ENCODE measurements at regions not wholly inside any gene's neighbourhood (a gene's known extent, or its start where the extent isn't known, plus 50 kb on each side); places are given as distances from the start of the nearest gene placed in this dataset.

DNA sequence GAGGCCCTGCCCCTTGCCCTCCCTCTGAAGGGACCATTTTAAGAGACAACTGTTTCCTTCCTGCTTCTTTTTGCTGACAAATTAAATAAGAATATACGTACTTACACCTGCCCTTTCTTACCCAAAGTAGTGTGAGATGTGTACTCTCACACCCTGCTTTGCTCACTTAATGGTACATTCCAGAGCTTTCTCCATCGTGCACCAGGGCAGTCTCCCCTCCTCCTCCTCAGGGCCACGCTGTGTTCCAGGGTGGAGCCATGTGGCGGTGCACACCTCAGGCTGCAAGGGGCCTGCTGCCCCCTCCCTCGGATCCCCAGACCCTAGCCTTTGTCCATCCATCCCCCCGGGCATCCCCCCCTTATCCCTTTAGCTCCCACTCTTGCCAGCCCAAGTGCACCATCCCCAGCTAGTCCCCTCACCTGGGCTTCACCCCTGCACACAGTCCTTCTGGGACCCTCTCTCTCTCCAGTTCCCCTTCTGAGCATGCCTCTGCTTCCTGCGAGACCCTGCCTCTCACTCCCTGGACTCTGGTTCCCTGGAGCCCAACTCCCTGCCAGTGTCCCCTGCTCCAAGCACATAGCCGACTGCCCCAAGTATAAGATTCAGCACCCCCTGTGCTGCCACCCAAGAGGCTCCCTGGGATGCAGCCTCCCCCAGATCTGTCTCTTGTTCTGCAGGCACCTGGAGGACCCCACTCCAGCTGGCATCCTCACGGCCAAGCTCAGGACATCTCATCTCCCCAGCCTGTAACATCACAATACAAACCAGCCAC lies 89.5 kb upstream of the IQSEC1 start:
- peaks cover 4 to 17% of the 10 kb centered on the region in 2 donors for H3K27me3 Mint-ChIP-seq
- Histone ChIP-seq H3K9me3 (ENCODE audit: low read length) (no peaks in the 10 kb centered on the region), H3K4me3 (ENCODE audit: low read length) (no peak overlapping the region), H3K36me3 (ENCODE audit: insufficient read depth, low read length) (no peaks in the 10 kb centered on the region), H3K27ac (ENCODE audit: low read depth, low read length) (no peak overlapping the region), H3K4me1 (ENCODE audit: insufficient read depth, low read length) (no peaks in the 10 kb centered on the region), H3K27me3 (ENCODE audit: insufficient read depth, low read length, poor library complexity, severe bottlenecking) (no peaks in the 10 kb centered on the region)
- no peaks in the 10 kb centered on the region for H3K4me1 Mint-ChIP-seq
- DNase-seq: no peak
- POLR2A ChIA-PET: no interaction called here
- peak overlapping the region in 1 of 8 donors; percentile 72 for H3K27ac Mint-ChIP-seq
- no peaks in the 10 kb centered on the region for H3K9me3 Mint-ChIP-seq
- H3K4me3 Mint-ChIP-seq: no peak overlapping the region
- CTCF ChIA-PET: no interaction called here
- no peaks in the 10 kb centered on the region for H3K36me3 Mint-ChIP-seq

DNA sequence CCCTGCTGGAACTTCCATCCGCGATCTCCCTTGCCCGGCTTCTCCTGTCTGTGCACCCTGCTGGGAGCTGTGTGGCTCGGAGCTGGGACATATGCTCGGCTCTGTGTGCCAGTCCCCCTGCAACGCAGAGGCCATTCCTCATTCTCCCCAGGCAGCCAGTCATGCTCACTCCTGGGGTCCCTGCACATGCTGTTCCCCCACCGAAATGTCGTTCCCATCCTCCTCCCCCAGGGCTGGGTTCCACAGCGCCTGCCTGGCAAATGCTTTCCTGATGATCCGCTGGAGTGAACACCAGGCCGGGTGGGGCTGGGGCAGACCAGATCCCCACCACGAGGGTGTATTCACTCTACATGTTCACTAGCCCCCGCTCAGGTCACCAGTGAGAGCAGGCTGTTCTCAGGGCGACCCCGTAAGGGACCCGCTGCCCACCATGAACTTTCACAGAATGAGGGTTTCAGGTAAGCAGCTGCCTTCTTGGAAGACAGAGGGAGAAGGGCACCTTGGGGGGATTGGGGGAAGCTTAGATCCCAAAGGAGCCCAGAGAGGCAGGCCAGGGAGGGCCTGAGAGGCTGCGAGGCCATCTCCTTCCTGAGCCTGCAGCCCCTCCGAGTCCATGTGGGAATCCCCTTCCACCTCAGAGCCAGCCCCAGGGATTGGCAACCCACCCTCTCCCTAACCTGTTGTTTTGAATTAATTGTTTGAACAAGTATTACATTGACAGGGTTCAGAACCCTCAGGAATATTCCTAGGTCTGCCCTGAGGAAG lies 88.7 kb upstream of the IQSEC1 start:
- peaks cover 4 to 15% of the 10 kb centered on the region in 2 donors for H3K27me3 Mint-ChIP-seq
- ChIA-PET POLR2A (no interaction called here), CTCF (no interaction called here)
- no peak overlapping the region for H3K27ac Mint-ChIP-seq
- DNase-seq: no peak
- no peaks in the 10 kb centered on the region for H3K4me1 ChIP-seq (ENCODE audit: insufficient read depth, low read length)
- H3K36me3 Mint-ChIP-seq: no peaks in the 10 kb centered on the region
- H3K4me3 ChIP-seq (ENCODE audit: low read length): no peak overlapping the region
- no peaks in the 10 kb centered on the region for H3K27me3 ChIP-seq (ENCODE audit: insufficient read depth, low read length, poor library complexity, severe bottlenecking)
- no peak overlapping the region for H3K27ac ChIP-seq (ENCODE audit: low read depth, low read length)
- H3K4me3 Mint-ChIP-seq: no peak overlapping the region
- no peaks in the 10 kb centered on the region for H3K9me3 ChIP-seq (ENCODE audit: low read length)
- no peaks in the 10 kb centered on the region for H3K4me1 Mint-ChIP-seq
- no peaks in the 10 kb centered on the region for H3K36me3 ChIP-seq (ENCODE audit: insufficient read depth, low read length)
- H3K9me3 Mint-ChIP-seq: no peaks in the 10 kb centered on the region

DNA sequence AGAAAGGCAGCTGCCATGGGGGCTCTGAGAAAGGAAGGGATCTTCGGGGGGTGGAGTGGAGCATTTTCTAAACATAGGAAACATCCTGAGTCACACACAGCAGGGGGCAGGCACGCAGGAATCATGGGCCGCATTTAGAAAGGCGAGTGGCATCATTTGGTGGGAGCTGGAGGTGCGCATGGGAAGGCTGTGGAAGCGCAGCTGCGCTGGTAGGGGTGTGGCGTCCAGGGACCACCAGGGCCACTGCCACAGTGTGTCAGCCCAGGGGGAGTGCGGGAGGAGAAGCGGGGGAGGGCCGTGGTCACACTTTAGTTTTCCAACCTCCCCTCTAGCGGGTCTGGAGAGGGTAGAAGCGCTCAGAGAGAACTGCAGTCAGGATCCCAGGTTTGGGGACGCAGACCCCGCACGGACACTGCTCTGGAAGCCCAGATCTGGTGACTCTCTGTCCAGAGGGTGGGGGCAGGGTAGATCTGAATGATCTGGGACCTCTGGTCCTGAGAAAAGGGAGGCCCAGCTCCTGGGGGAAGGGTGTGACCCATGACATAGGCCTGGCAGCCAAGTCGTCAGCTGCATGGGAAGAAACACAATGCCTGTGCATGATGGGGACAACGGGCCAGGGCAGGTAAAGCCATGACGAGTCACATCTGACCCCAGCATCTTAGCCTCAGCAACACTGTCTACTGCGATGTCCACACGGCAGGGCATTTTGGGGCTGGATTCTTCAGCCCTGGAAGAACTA lies 88.0 kb upstream of the IQSEC1 start:
- Mint-ChIP-seq H3K4me3 (no peak overlapping the region), H3K9me3 (peaks cover 0 to 6% (median 2%) of the 10 kb centered on the region in 5 donors), H3K27ac (no peak overlapping the region), H3K36me3 (peaks cover 0 to 6% (median 0%) of the 10 kb centered on the region in 3 donors), H3K4me1 (no peaks in the 10 kb centered on the region), H3K27me3 (peaks cover 3 to 14% of the 10 kb centered on the region in 2 donors)
- no peak for DNase-seq
- ChIA-PET POLR2A (no interaction called here), CTCF (no interaction called here)
- Histone ChIP-seq H3K27ac (ENCODE audit: low read depth, low read length) (no peak overlapping the region), H3K4me3 (ENCODE audit: low read length) (no peak overlapping the region), H3K27me3 (ENCODE audit: insufficient read depth, low read length, poor library complexity, severe bottlenecking) (no peaks in the 10 kb centered on the region), H3K4me1 (ENCODE audit: insufficient read depth, low read length) (no peaks in the 10 kb centered on the region), H3K9me3 (ENCODE audit: low read length) (no peaks in the 10 kb centered on the region), H3K36me3 (ENCODE audit: insufficient read depth, low read length) (no peaks in the 10 kb centered on the region)

DNA sequence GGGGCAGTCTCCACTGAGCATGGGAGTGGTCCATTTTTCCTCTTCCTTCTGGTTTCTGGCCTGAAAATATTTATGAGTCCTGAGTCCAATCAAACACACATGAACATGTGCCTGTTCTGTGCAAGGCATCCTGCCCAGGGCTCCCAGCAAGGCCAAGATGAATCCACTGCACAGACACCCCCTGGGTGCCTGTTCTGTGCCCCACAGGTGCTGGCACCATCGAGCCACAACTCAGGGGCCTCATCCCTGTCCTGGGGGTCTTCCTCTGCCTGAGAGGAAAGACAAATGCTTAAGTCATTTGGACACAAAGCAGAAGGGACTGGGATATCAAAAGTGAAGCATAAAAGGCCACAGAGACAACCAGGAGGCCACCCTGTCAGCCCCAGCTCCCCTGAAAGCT lies 87.4 kb upstream of the IQSEC1 start:
- H3K4me3 Mint-ChIP-seq: no peak overlapping the region
- H3K4me1 Mint-ChIP-seq: no peaks in the 10 kb centered on the region
- CTCF ChIA-PET: no interaction called here

DNA sequence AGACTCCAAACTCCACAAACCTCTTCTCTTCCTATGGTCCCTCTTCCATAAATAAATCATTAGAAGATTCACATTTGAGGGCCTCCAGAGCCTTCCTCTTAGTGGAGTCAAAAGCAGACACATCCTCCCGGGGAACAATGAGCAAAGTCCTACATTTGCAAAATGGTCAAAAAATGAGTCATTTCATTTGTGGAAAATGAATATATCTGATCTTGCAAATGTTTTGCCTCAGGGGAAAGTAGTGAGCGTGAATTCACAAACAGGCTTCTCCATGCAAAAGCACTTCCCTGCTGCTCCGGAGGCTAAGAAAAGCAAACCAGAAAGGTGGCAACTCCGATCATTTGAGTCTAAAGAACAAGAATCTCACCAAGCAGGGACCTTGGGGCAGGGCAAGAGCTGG lies 86.7 kb upstream of the IQSEC1 start:
- peaks cover 3 to 13% (median 8%) of the 10 kb centered on the region in 5 donors for H3K9me3 Mint-ChIP-seq
- DNase-seq: no peak
- CTCF ChIA-PET: no interaction called here
- POLR2A ChIA-PET: no interaction called here
- H3K36me3 Mint-ChIP-seq: peaks cover 0 to 12% (median 0%) of the 10 kb centered on the region in 3 donors
- no peak overlapping the region for H3K4me3 Mint-ChIP-seq
- Histone ChIP-seq H3K36me3 (ENCODE audit: insufficient read depth, low read length) (no peaks in the 10 kb centered on the region), H3K27ac (ENCODE audit: low read depth, low read length) (no peak overlapping the region), H3K9me3 (ENCODE audit: low read length) (peaks cover 5% of the 10 kb centered on the region), H3K27me3 (ENCODE audit: insufficient read depth, low read length, poor library complexity, severe bottlenecking) (no peaks in the 10 kb centered on the region), H3K4me3 (ENCODE audit: low read length) (no peak overlapping the region), H3K4me1 (ENCODE audit: insufficient read depth, low read length) (no peaks in the 10 kb centered on the region)
- peaks cover 0 to 16% of the 10 kb centered on the region in 2 donors for H3K27me3 Mint-ChIP-seq
- H3K4me1 Mint-ChIP-seq: no peaks in the 10 kb centered on the region
- no peak overlapping the region for H3K27ac Mint-ChIP-seq

More for the DNA sequence above, 87.4 kb upstream of the IQSEC1 start:
- Mint-ChIP-seq H3K27me3 (peaks cover 0 to 14% of the 10 kb centered on the region in 2 donors), H3K27ac (no peak overlapping the region), H3K36me3 (peaks cover 0 to 8% (median 0%) of the 10 kb centered on the region in 3 donors), H3K9me3 (peaks cover under 1 to 8% (median 3%) of the 10 kb centered on the region in 5 donors)
- no peaks in the 10 kb centered on the region for H3K4me1 ChIP-seq (ENCODE audit: insufficient read depth, low read length)
- POLR2A ChIA-PET: no interaction called here
- H3K9me3 ChIP-seq (ENCODE audit: low read length): peaks cover under 1% of the 10 kb centered on the region
- H3K4me3 ChIP-seq (ENCODE audit: low read length): no peak overlapping the region
- no peak for DNase-seq
- H3K27ac ChIP-seq (ENCODE audit: low read depth, low read length): no peak overlapping the region
- H3K36me3 ChIP-seq (ENCODE audit: insufficient read depth, low read length): no peaks in the 10 kb centered on the region
- no peaks in the 10 kb centered on the region for H3K27me3 ChIP-seq (ENCODE audit: insufficient read depth, low read length, poor library complexity, severe bottlenecking)

DNA sequence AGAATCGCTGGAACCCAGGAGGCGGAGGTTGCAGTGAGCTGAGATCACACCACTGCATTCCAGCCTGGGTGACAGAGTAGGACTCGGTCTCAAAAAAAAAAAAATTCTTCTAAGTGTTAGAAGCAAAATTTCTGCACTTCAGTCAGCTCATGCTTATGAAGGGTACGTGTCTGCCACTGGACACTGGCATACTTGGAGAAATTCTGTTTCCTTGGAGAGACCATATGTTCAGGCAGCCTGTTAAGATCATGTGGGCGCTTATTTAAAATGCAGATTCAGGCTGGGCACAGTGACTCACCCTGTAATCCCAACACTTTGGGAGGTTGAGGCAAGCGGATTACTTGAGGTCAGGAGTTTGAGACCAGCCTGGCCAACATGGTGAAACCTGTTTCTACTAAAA lies 85.6 kb upstream of the IQSEC1 start:
- Histone ChIP-seq H3K27ac (ENCODE audit: low read depth, low read length) (no peak overlapping the region), H3K4me3 (ENCODE audit: low read length) (no peak overlapping the region), H3K4me1 (ENCODE audit: insufficient read depth, low read length) (no peaks in the 10 kb centered on the region), H3K36me3 (ENCODE audit: insufficient read depth, low read length) (no peaks in the 10 kb centered on the region), H3K9me3 (ENCODE audit: low read length) (peaks cover 5% of the 10 kb centered on the region), H3K27me3 (ENCODE audit: insufficient read depth, low read length, poor library complexity, severe bottlenecking) (no peaks in the 10 kb centered on the region)
- Mint-ChIP-seq H3K9me3 (peaks cover 3 to 16% (median 14%) of the 10 kb centered on the region in 5 donors), H3K27me3 (peaks cover 2 to 16% of the 10 kb centered on the region in 2 donors), H3K27ac (no peak overlapping the region), H3K4me1 (no peaks in the 10 kb centered on the region), H3K4me3 (no peak overlapping the region), H3K36me3 (peaks cover 0 to 12% (median 0%) of the 10 kb centered on the region in 3 donors)
- ChIA-PET POLR2A (no interaction called here), CTCF (interaction anchor here (0.9 kb wide), 1 partner anchor 8 kb away, joined by 3 read pairs; no protein-coding TSS in a partner anchor)
- no peak for DNase-seq

DNA sequence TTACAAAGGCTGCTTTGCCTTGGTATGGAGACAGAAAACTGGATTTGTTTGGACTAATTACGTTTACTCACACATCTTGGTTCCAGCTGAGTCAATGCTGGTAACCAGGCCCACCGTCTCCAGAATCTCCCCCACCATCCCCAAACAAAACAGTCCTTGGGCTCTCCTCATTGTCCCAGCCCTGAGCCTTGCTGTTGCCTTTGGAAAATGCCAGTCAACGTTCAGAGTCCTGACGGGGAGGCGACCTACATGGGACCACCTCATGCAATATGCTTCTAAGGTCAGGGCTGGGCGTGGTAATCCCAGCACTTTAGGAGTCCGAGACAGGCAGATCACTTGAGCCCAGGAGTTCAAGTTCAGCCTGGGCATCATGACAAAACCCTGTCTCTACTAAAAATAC lies 85.2 kb upstream of the IQSEC1 start:
- no peak overlapping the region for H3K4me3 ChIP-seq (ENCODE audit: low read length)
- no peak overlapping the region for H3K27ac Mint-ChIP-seq
- H3K9me3 Mint-ChIP-seq: peaks cover 6 to 16% (median 14%) of the 10 kb centered on the region in 5 donors
- peaks cover 5% of the 10 kb centered on the region for H3K9me3 ChIP-seq (ENCODE audit: low read length)
- H3K27ac ChIP-seq (ENCODE audit: low read depth, low read length): no peak overlapping the region
- DNase-seq: no peak
- H3K4me3 Mint-ChIP-seq: no peak overlapping the region
- POLR2A ChIA-PET: no interaction called here
- H3K36me3 ChIP-seq (ENCODE audit: insufficient read depth, low read length): no peaks in the 10 kb centered on the region
- H3K36me3 Mint-ChIP-seq: peaks cover 0 to 12% (median 0%) of the 10 kb centered on the region in 3 donors
- H3K27me3 ChIP-seq (ENCODE audit: insufficient read depth, low read length, poor library complexity, severe bottlenecking): no peaks in the 10 kb centered on the region
- H3K27me3 Mint-ChIP-seq: peaks cover 2 to 20% of the 10 kb centered on the region in 2 donors
- no peaks in the 10 kb centered on the region for H3K4me1 Mint-ChIP-seq
- CTCF ChIA-PET: interaction anchor here (0.9 kb wide), 1 partner anchor 9 kb away, joined by 3 read pairs; no protein-coding TSS in a partner anchor
- no peaks in the 10 kb centered on the region for H3K4me1 ChIP-seq (ENCODE audit: insufficient read depth, low read length)

DNA sequence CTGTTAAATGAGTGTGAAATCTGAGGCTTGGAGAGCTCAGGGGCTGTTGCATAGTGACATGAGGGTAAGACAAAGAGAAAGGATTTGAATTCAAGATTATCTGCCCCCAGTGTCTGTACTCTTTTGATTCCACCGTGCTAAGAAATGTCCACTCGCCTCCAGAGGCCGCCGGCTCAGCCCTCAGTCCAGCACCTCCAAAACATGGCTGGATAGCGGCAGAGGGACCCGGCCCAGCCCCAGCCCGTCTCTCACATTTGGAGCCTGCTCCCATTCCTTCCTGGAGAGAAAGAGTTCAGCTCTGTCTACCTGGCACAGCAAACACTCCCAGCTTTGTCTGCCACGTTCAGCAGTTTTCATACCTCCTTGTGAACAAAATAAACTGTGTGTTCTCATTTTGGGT lies 84.8 kb upstream of the IQSEC1 start:
- Mint-ChIP-seq H3K27ac (peak overlapping the region in 1 of 8 donors; percentile 43), H3K36me3 (peaks cover 0 to 12% (median 0%) of the 10 kb centered on the region in 3 donors), H3K4me3 (no peak overlapping the region), H3K27me3 (peaks cover 2 to 16% of the 10 kb centered on the region in 2 donors), H3K9me3 (peaks cover 6 to 16% (median 14%) of the 10 kb centered on the region in 5 donors), H3K4me1 (no peaks in the 10 kb centered on the region)
- no peak for DNase-seq
- Histone ChIP-seq H3K4me1 (ENCODE audit: insufficient read depth, low read length) (no peaks in the 10 kb centered on the region), H3K36me3 (ENCODE audit: insufficient read depth, low read length) (no peaks in the 10 kb centered on the region), H3K27ac (ENCODE audit: low read depth, low read length) (no peak overlapping the region), H3K4me3 (ENCODE audit: low read length) (no peak overlapping the region), H3K27me3 (ENCODE audit: insufficient read depth, low read length, poor library complexity, severe bottlenecking) (no peaks in the 10 kb centered on the region), H3K9me3 (ENCODE audit: low read length) (peaks cover 5% of the 10 kb centered on the region)
- CTCF ChIA-PET: no interaction called here
- POLR2A ChIA-PET: no interaction called here

Data from CD8-positive, alpha-beta memory T cell (primary cell).